DND-41 (cell line): ENCODE measurements at regions not wholly inside any gene's neighbourhood (a gene's known extent, or its start where the extent isn't known, plus 50 kb on each side); places are given as distances from the start of the nearest gene placed in this dataset.

Experiments
- CTCF ChIP-seq: IDR thresholded peaks from 2 replicates; pipeline ENCODE4 v1.5.1; 2012; ENCODE audit warnings: borderline replicate concordance, low read length, moderate library complexity, mild to moderate bottlenecking; ENCODE audit not compliant: poor library complexity, severe bottlenecking; ENCODE audit errors: extremely low read depth
- EZH2 ChIP-seq: IDR thresholded peaks from 3 replicates; pipeline ENCODE4 v1.6.1; 2012; ENCODE audit warnings: borderline replicate concordance, low read depth, mild to moderate bottlenecking, moderate library complexity, low read length, inconsistent platforms; ENCODE audit not compliant: severe bottlenecking

GRCh38 chr22:49266561-49267519 lies 560.8 kb downstream of the BRD1 start:
- no peak for TF ChIP-seq CTCF
- TF ChIP-seq EZH2 = no peak
